Neutrophil (primary cell): ENCODE measurements at regions not wholly inside any gene's neighbourhood (a gene's known extent, or its start where the extent isn't known, plus 50 kb on each side); places are given as distances from the start of the nearest gene placed in this dataset.

Source experiments
- H3K27ac ChIP-seq: fragments of 200-600 bp; sonication (generic); 2 replicates; pipeline ENCODE4 v1.5.1; 2016; ENCODE audit warnings: mild to moderate bottlenecking, moderate library complexity
- H3K27me3 ChIP-seq: fragments of 200-600 bp; sonication (generic); 2 replicates; pipeline ENCODE4 v1.6.0; 2016; ENCODE audit warnings: mild to moderate bottlenecking
- H3K36me3 ChIP-seq: fragments of 200-600 bp; sonication (generic); 2 replicates; pipeline ENCODE4 v1.5.1; 2017
- H3K4me1 ChIP-seq, 2 experiments: fragments of 200-600 bp in 1 of 2; sonication (generic) in 1 of 2; 1 replicate in 1 of 2; 2 replicates in 1 of 2; pipeline versions ENCODE4 v1.5.1 to v1.6.1; 2013 to 2016; ENCODE audit warnings: low read depth in 1 of 2, low read length in 1 of 2, mild to moderate bottlenecking in 1 of 2, moderate library complexity in 1 of 2; ENCODE audit not compliant: control insufficient read depth in 1 of 2, insufficient read depth in 1 of 2
- H3K4me3 ChIP-seq, 2 experiments: fragments of 200-600 bp in 1 of 2; sonication (generic) in 1 of 2; 1 replicate in 1 of 2; 2 replicates in 1 of 2; pipeline ENCODE4 v1.5.1; 2013 to 2016; ENCODE audit warnings: low read depth in 1 of 2, low read length in 1 of 2, mild to moderate bottlenecking in 1 of 2, moderate library complexity in 1 of 2
- H3K9me3 ChIP-seq: fragments of 200-600 bp; sonication (generic); 2 replicates; pipeline ENCODE4 v1.5.1; 2016
- CTCF ChIP-seq: fragments of 200-600 bp; sonication (generic); IDR thresholded peaks from 2 replicates; pipeline ENCODE4 v1.5.1; 2016; ENCODE audit warnings: antibody characterized with exemption

GRCh38 chr7:12868027-12868426 lies 180.6 kb downstream of the ARL4A start:
- no peaks in the 10 kb centered on the region for H3K9me3 ChIP-seq
- no peaks in the 10 kb centered on the region for H3K4me1 ChIP-seq
- H3K27me3 ChIP-seq, result no peaks in the 10 kb centered on the region
- no peak for TF ChIP-seq CTCF
- H3K27ac ChIP-seq, result no peak overlapping the region
- no peaks in the 10 kb centered on the region for H3K36me3 ChIP-seq
- H3K4me3 ChIP-seq, result no peak overlapping the region

GRCh38 chr7:12870219-12870618 lies 182.8 kb downstream of the ARL4A start:
- H3K4me1 ChIP-seq, result no peaks in the 10 kb centered on the region
- no peak overlapping the region for H3K27ac ChIP-seq
- no peaks in the 10 kb centered on the region for H3K9me3 ChIP-seq
- no peak overlapping the region for H3K4me3 ChIP-seq
- H3K27me3 ChIP-seq, result no peaks in the 10 kb centered on the region
- no peak for TF ChIP-seq CTCF
- no peaks in the 10 kb centered on the region for H3K36me3 ChIP-seq

- Histone ChIP-seq H3K27me3 (no peaks in the 10 kb centered on the region), H3K4me1 (no peaks in the 10 kb centered on the region), H3K27ac (no peak overlapping the region), H3K4me3 (no peak overlapping the region), H3K36me3 (no peaks in the 10 kb centered on the region), H3K9me3 (no peaks in the 10 kb centered on the region)
- no peak for TF ChIP-seq CTCF
Measured at GRCh38 chr7:12872487-12872886, 185.1 kb downstream of the ARL4A start.

- Histone ChIP-seq H3K27me3 (no peaks in the 10 kb centered on the region), H3K27ac (no peak overlapping the region), H3K36me3 (no peaks in the 10 kb centered on the region), H3K9me3 (no peaks in the 10 kb centered on the region), H3K4me1 (no peaks in the 10 kb centered on the region), H3K4me3 (no peak overlapping the region)
- TF ChIP-seq CTCF, result no peak
Measured at GRCh38 chr7:12873571-12873970, 186.1 kb downstream of the ARL4A start.

GRCh38 chr7:12879139-12879538 lies 191.7 kb downstream of the ARL4A start:
- Histone ChIP-seq H3K36me3 (no peaks in the 10 kb centered on the region), H3K27me3 (no peaks in the 10 kb centered on the region), H3K27ac (no peak overlapping the region), H3K9me3 (no peaks in the 10 kb centered on the region), H3K4me1 (no peaks in the 10 kb centered on the region), H3K4me3 (no peak overlapping the region)
- no peak for TF ChIP-seq CTCF

- Histone ChIP-seq H3K36me3 (no peaks in the 10 kb centered on the region), H3K4me3 (no peak overlapping the region), H3K9me3 (no peaks in the 10 kb centered on the region), H3K27me3 (no peaks in the 10 kb centered on the region), H3K4me1 (no peaks in the 10 kb centered on the region), H3K27ac (no peak overlapping the region)
- TF ChIP-seq CTCF, result no peak
Measured at GRCh38 chr7:12881712-12882111, 194.3 kb downstream of the ARL4A start.
